ENCODE measurements at regions not wholly inside any gene's neighbourhood (a gene's known extent, or its start where the extent isn't known, plus 50 kb on each side); places are given as distances from the start of the nearest gene placed in this dataset.

DNA sequence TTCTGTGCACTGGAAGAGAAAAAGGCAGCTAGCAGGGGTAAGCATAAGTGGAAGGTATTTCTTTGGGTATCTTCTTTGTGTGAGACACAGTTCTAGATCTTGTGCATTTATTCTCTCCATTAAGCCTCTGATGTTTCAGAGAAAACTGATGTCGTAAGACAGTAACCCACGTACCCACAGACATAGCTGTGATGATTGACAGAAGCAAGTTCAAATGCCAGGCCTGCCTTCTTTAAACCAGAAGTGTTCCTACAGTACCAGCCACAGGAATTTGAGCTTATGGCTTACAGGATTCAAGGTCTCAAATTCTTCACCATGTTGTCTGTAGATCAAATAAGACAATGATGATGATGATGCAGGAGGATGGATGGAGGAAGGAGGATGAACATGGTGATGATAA, 161.4 kb upstream of the KCNJ16 start:
- TF ChIP-seq, protein P1, sequence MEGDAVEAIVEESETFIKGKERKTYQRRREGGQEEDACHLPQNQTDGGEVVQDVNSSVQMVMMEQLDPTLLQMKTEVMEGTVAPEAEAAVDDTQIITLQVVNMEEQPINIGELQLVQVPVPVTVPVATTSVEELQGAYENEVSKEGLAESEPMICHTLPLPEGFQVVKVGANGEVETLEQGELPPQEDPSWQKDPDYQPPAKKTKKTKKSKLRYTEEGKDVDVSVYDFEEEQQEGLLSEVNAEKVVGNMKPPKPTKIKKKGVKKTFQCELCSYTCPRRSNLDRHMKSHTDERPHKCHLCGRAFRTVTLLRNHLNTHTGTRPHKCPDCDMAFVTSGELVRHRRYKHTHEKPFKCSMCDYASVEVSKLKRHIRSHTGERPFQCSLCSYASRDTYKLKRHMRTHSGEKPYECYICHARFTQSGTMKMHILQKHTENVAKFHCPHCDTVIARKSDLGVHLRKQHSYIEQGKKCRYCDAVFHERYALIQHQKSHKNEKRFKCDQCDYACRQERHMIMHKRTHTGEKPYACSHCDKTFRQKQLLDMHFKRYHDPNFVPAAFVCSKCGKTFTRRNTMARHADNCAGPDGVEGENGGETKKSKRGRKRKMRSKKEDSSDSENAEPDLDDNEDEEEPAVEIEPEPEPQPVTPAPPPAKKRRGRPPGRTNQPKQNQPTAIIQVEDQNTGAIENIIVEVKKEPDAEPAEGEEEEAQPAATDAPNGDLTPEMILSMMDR (IDR thresholded peaks at IDR 0.05) = no peak
- TF ChIP-seq POLR2A (IDR thresholded peaks at IDR 0.05) = no peak
